Hepatocyte (in vitro differentiated cells): ENCODE measurements at regions not wholly inside any gene's neighbourhood (a gene's known extent, or its start where the extent isn't known, plus 50 kb on each side); places are given as distances from the start of the nearest gene placed in this dataset.

Experiments
- EZH2 ChIP-seq: fragments of 200-600 bp; sonication (generic); IDR thresholded peaks from 2 replicates; pipeline ENCODE4 v1.6.1; 2016; ENCODE audit warnings: antibody characterized with exemption, mild to moderate bottlenecking, borderline replicate concordance
- EZH2phosphoT487 ChIP-seq: fragments of 200-600 bp; sonication (generic); IDR thresholded peaks from one replicate; pipeline ENCODE4 v1.6.1; 2018; ENCODE audit warnings: antibody characterized with exemption, mild to moderate bottlenecking, low read depth, moderate library complexity; ENCODE audit not compliant: unreplicated experiment, severe bottlenecking
- TF ChIP-seq, protein P1 (sequence below): fragments of 200-600 bp; sonication (generic); IDR thresholded peaks from 2 replicates; pipeline ENCODE4 v1.5.1; 2016; ENCODE audit warnings: antibody characterized with exemption, mild to moderate bottlenecking; ENCODE audit not compliant: poor library complexity

DNA sequence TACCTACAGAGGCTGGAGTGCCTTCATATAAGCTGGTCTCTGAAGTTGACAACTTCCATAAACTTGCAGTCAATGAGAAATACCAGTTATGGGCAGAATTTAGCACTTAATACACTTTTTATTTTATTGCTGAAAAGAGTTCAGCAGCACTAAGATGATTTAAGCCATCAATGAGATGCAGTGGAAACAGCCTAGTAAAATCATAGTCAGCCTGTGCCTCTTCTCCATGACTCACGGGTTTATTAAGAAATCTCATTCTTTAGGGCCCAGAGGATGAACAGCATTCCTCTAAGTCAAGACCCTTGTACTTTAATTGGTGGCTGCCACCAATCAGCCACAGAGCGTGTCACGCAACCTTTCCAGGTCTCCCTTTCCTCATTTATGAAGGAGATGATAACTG, 1357.9 kb upstream of the CELF4 start:
- TF ChIP-seq EZH2phosphoT487: no peak
- TF ChIP-seq, protein P1, sequence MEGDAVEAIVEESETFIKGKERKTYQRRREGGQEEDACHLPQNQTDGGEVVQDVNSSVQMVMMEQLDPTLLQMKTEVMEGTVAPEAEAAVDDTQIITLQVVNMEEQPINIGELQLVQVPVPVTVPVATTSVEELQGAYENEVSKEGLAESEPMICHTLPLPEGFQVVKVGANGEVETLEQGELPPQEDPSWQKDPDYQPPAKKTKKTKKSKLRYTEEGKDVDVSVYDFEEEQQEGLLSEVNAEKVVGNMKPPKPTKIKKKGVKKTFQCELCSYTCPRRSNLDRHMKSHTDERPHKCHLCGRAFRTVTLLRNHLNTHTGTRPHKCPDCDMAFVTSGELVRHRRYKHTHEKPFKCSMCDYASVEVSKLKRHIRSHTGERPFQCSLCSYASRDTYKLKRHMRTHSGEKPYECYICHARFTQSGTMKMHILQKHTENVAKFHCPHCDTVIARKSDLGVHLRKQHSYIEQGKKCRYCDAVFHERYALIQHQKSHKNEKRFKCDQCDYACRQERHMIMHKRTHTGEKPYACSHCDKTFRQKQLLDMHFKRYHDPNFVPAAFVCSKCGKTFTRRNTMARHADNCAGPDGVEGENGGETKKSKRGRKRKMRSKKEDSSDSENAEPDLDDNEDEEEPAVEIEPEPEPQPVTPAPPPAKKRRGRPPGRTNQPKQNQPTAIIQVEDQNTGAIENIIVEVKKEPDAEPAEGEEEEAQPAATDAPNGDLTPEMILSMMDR: no peak
- TF ChIP-seq EZH2: no peak
